ENCODE measurements at regions not wholly inside any gene's neighbourhood (a gene's known extent, or its start where the extent isn't known, plus 50 kb on each side); places are given as distances from the start of the nearest gene placed in this dataset.

DNA sequence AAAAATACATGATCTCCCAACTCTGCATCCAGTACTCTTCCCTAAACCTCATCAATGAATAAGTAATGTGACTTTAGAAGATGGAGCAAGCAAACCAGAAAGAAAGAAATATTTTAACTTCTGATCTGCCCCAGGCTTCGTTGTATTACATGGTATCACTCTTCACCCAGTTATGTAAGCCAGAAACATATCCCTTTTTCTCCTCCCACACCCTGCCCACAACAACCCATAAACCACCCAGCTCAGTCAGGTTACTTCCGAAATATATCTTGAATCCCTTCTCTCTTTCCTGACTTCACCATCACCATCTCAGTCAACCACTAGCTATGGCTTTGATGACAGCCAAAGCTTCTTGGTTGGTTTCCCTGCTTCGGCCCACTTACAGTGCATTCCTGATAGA lies 295.8 kb upstream of the PARD3B start:
- H3K9me3 Mint-ChIP-seq (ENCODE audit: unreplicated experiment): no peaks in the 10 kb centered on the region
- H3K36me3 Mint-ChIP-seq (ENCODE audit: unreplicated experiment): no peaks in the 10 kb centered on the region
- TF ChIP-seq, protein P1, sequence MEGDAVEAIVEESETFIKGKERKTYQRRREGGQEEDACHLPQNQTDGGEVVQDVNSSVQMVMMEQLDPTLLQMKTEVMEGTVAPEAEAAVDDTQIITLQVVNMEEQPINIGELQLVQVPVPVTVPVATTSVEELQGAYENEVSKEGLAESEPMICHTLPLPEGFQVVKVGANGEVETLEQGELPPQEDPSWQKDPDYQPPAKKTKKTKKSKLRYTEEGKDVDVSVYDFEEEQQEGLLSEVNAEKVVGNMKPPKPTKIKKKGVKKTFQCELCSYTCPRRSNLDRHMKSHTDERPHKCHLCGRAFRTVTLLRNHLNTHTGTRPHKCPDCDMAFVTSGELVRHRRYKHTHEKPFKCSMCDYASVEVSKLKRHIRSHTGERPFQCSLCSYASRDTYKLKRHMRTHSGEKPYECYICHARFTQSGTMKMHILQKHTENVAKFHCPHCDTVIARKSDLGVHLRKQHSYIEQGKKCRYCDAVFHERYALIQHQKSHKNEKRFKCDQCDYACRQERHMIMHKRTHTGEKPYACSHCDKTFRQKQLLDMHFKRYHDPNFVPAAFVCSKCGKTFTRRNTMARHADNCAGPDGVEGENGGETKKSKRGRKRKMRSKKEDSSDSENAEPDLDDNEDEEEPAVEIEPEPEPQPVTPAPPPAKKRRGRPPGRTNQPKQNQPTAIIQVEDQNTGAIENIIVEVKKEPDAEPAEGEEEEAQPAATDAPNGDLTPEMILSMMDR (IDR thresholded peaks at IDR 0.05; ENCODE audit: partially characterized antibody, unreplicated experiment): no peak
- no peaks in the 10 kb centered on the region for H3K27me3 Mint-ChIP-seq (ENCODE audit: unreplicated experiment)
- H3K4me3 Mint-ChIP-seq (ENCODE audit: unreplicated experiment): no peak overlapping the region
- DNase-seq: no peak
- H3K27ac Mint-ChIP-seq (ENCODE audit: unreplicated experiment): no peak overlapping the region
- H3K4me1 Mint-ChIP-seq (ENCODE audit: low read depth, unreplicated experiment): no peaks in the 10 kb centered on the region

DNA sequence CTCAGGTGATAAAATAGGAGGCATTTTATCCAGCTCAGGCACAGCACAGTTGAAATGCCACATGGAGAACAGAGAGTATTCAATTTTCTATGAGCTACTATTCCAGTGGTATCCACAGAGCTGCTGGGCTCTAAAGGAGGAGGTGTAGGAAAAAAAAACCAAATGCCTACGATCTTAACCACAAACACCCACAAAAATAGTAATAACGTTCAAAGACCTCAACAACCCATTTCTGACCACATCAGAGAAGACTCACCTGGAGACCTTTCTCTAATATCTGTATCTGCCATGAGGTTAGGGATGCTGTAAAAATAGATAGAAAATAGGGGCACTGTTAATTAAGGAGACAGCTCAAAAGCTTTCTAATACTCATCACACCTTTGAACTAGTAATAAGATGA lies 294.6 kb upstream of the PARD3B start:
- Mint-ChIP-seq H3K4me3 (ENCODE audit: unreplicated experiment) (no peak overlapping the region), H3K27ac (ENCODE audit: unreplicated experiment) (no peak overlapping the region), H3K36me3 (ENCODE audit: unreplicated experiment) (no peaks in the 10 kb centered on the region), H3K4me1 (ENCODE audit: low read depth, unreplicated experiment) (no peaks in the 10 kb centered on the region), H3K27me3 (ENCODE audit: unreplicated experiment) (no peaks in the 10 kb centered on the region), H3K9me3 (ENCODE audit: unreplicated experiment) (no peaks in the 10 kb centered on the region)
- TF ChIP-seq, protein P1 (IDR thresholded peaks at IDR 0.05; ENCODE audit: partially characterized antibody, unreplicated experiment): no peak
- no peak for DNase-seq

DNA sequence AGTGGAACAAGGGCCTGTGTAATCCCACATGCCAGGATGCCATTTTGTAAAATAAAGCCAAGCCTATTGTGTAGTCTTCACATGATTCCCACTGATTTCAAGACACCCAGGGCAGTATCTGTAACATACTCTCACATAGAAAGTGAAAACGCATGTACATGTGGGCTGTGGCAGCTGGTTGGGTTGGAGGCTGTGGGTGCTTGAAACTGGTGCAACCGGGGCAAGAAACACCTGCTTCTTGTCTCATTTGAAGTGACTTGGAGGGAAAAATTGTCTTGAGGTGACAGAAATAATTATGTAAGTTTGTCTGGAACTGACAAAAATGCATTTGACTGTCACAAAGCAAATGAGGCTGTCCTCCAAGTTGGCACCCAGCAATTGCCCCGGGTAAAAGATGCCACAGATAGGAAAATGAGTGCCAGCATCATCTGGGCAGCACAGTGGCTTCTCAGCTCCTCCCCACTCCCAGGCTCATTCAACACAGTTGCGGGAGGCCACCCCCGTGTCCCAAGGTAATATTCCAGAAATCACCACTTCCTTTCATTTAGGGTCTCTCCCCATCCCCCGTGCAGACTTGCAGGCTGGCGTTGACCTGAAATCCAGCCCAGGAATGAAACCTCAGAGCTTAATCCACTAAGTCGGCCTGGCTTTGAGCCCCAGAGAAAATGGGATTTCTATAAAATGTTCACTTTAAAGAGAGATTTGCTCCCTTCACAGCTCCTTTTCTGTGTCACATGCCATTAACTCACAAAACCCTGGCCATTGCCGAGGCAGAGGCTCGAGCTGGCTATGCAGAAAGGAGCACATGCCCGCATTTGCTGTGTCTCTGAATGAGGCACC lies 293.9 kb upstream of the PARD3B start:
- no peak for DNase-seq
- Mint-ChIP-seq H3K27ac (ENCODE audit: unreplicated experiment) (no peak overlapping the region), H3K9me3 (ENCODE audit: unreplicated experiment) (no peaks in the 10 kb centered on the region), H3K36me3 (ENCODE audit: unreplicated experiment) (no peaks in the 10 kb centered on the region), H3K4me1 (ENCODE audit: low read depth, unreplicated experiment) (no peaks in the 10 kb centered on the region), H3K4me3 (ENCODE audit: unreplicated experiment) (no peak overlapping the region), H3K27me3 (ENCODE audit: unreplicated experiment) (no peaks in the 10 kb centered on the region)
- TF ChIP-seq, protein P1 (IDR thresholded peaks at IDR 0.05; ENCODE audit: partially characterized antibody, unreplicated experiment): no peak

DNA sequence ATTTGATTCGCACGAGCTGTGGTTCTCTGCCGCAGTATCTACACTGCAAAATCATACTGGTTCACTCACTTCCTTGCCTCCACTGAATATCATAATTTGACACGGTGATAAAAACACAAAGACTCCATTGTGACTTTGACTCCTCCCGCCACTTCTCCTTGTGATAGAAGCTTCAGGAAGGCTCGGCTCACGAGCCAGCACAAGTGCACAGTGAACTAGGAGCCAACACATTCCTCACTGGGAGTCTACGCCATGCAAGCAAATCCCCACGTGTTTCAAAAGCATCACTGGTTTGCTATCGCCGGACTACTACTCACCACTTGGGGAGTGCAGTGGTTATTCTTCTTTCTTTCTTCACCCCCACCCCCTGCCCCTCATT lies 293.3 kb upstream of the PARD3B start:
- DNase-seq: no peak
- Mint-ChIP-seq H3K27me3 (ENCODE audit: unreplicated experiment) (no peaks in the 10 kb centered on the region), H3K4me1 (ENCODE audit: low read depth, unreplicated experiment) (no peaks in the 10 kb centered on the region), H3K27ac (ENCODE audit: unreplicated experiment) (no peak overlapping the region), H3K36me3 (ENCODE audit: unreplicated experiment) (no peaks in the 10 kb centered on the region), H3K4me3 (ENCODE audit: unreplicated experiment) (no peak overlapping the region), H3K9me3 (ENCODE audit: unreplicated experiment) (no peaks in the 10 kb centered on the region)
- TF ChIP-seq, protein P1 (IDR thresholded peaks at IDR 0.05; ENCODE audit: partially characterized antibody, unreplicated experiment): no peak

DNA sequence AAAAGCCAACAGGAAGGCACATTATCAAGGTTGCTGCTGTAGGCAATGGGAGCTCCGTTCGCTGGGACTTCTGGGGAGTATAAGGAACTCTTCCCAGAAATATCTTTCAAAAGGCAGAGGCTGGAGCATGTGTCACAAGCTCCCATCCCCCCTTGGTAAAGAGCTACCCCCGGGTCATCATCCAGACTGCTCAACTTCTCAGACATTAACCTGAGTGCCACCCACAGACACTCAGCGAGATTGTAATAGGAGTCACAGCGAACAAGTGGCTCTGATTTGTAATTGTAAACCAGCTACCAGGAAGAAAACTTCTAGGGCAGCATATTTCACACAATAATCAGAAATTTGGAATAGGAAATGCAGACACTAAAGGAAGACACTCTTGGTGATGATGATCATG lies 290.2 kb upstream of the PARD3B start:
- Mint-ChIP-seq H3K27me3 (ENCODE audit: unreplicated experiment) (peaks cover 3% of the 10 kb centered on the region), H3K36me3 (ENCODE audit: unreplicated experiment) (no peaks in the 10 kb centered on the region), H3K4me1 (ENCODE audit: low read depth, unreplicated experiment) (peaks cover 12% of the 10 kb centered on the region), H3K4me3 (ENCODE audit: unreplicated experiment) (no peak overlapping the region), H3K9me3 (ENCODE audit: unreplicated experiment) (no peaks in the 10 kb centered on the region), H3K27ac (ENCODE audit: unreplicated experiment) (no peak overlapping the region)
- TF ChIP-seq, protein P1 (IDR thresholded peaks at IDR 0.05; ENCODE audit: partially characterized antibody, unreplicated experiment): no peak
- no peak for DNase-seq
